ENCODE measurements at regions not wholly inside any gene's neighbourhood (a gene's known extent, or its start where the extent isn't known, plus 50 kb on each side); places are given as distances from the start of the nearest gene placed in this dataset.
A peak's percentile ranks its signal among the peaks of the same experiment; 100 is the strongest.

DNA sequence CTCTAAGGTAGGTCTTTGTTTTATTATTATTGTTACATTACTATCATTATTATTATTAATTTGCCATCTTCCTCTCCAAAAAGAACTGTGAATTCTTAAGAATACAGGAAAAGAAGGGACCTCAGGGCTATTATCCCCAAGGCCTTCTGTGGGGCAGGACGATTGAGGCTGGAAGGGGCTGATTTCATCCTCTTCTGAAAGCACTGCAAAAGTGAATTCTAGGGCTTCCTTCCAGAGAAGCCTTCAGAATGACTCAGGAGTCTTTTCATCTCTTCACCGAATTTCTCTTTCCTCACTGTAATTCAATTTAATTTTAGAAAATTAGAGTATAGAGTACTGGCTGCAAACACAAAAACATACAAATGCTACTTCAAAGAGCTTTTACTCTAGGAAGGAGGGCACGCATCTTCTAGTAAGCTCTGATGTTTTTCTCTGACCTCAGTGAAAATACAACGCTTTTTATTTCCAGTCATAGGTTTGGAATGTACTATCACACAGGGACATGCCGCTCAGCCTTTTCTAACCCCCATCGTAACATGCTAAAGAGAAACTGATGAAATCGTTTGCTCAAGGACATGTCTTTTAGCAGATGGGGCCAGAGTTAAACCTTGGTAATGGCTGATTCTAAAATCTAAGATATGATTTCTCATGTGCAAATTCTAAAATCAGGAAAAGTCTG, 280.2 kb upstream of the PITRM1 start:
- Mint-ChIP-seq H3K27me3 (ENCODE audit: low read depth) (peaks cover 10% of the 10 kb centered on the region), H3K9me3 (no peaks in the 10 kb centered on the region), H3K27ac (peak overlapping the region; percentile 54 to 96 (median 86)), H3K4me1 (peaks cover 38% of the 10 kb centered on the region), H3K4me3 (no peak overlapping the region), H3K36me3 (ENCODE audit: low read depth) (peaks cover 6% of the 10 kb centered on the region)
- TF ChIP-seq CTCF (IDR thresholded peaks at IDR 0.05; ENCODE audit: unreplicated experiment in 3 of 3), result no peak

GRCh38 chr10:3452173-3452626, 279.6 kb upstream of the PITRM1 start:
- TF ChIP-seq CTCF (IDR thresholded peaks at IDR 0.05; ENCODE audit: unreplicated experiment in 3 of 3), result peak; percentile 30 to 43 (median 34)
- no peaks in the 10 kb centered on the region for H3K9me3 Mint-ChIP-seq
- H3K27ac Mint-ChIP-seq, result peak overlapping the region; percentile 54 to 96 (median 86)
- H3K4me1 Mint-ChIP-seq, result peaks cover 38% of the 10 kb centered on the region
- no peak overlapping the region for H3K4me3 Mint-ChIP-seq
- H3K36me3 Mint-ChIP-seq (ENCODE audit: low read depth), result peaks cover 4% of the 10 kb centered on the region
- H3K27me3 Mint-ChIP-seq (ENCODE audit: low read depth), result peaks cover 7% of the 10 kb centered on the region

GRCh38 chr10:3451516-3452172, 279.1 kb upstream of the PITRM1 start:
- no peak overlapping the region for H3K4me3 Mint-ChIP-seq
- peak overlapping the region; percentile 54 to 96 (median 86) for H3K27ac Mint-ChIP-seq
- H3K36me3 Mint-ChIP-seq (ENCODE audit: low read depth), result peaks cover 2% of the 10 kb centered on the region
- H3K9me3 Mint-ChIP-seq, result no peaks in the 10 kb centered on the region
- no peak for TF ChIP-seq CTCF (IDR thresholded peaks at IDR 0.05; ENCODE audit: unreplicated experiment in 3 of 3)
- peaks cover 38% of the 10 kb centered on the region for H3K4me1 Mint-ChIP-seq
- peaks cover 7% of the 10 kb centered on the region for H3K27me3 Mint-ChIP-seq (ENCODE audit: low read depth)

DNA sequence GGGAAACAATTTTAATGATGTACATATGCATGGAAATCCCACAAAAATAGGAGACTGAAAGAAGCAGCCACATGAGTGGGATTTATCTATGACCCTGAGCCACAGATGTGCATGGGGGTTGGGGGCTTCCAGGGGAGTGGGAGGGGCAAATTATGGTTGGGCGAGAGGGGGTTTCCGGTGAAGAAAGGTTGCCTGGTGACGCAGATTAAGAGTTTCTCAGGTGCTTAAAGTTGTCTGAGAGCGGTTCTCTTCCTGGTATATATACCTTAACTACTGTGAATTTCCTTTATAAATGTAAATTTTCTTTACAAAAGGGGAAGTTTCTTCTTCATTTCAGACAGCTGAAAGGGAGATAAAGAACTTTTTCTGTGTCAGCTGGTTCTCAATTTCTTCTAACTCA, 273.6 kb upstream of the PITRM1 start:
- Mint-ChIP-seq H3K4me1 (no peaks in the 10 kb centered on the region), H3K27ac (no peak overlapping the region), H3K4me3 (no peak overlapping the region), H3K36me3 (ENCODE audit: low read depth) (no peaks in the 10 kb centered on the region), H3K27me3 (ENCODE audit: low read depth) (peaks cover 8% of the 10 kb centered on the region), H3K9me3 (peaks cover 7% of the 10 kb centered on the region)
- TF ChIP-seq CTCF (IDR thresholded peaks at IDR 0.05; ENCODE audit: unreplicated experiment in 3 of 3), result no peak

DNA sequence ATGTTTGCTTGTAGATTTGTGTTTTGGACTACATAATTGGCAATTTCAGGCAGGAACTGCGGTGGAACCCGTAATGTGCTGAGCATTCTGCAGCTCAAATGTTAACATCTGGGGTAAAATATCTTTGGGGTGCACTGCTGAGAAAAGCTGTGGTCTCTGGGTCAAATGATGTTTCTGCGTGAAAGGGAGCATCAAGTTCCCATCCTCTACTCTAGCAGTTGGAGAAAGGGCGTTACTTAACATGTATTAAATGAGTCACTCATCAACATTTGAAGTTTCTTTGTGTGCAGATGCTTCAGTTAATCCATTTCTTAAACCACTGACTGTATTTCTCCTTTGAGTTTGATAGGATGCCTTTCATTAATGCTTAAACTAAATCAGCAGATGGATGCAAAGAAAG, 273.1 kb upstream of the PITRM1 start:
- Mint-ChIP-seq H3K4me3 (no peak overlapping the region), H3K27me3 (ENCODE audit: low read depth) (peaks cover 8% of the 10 kb centered on the region), H3K36me3 (ENCODE audit: low read depth) (no peaks in the 10 kb centered on the region), H3K9me3 (peaks cover 7% of the 10 kb centered on the region), H3K4me1 (no peaks in the 10 kb centered on the region), H3K27ac (no peak overlapping the region)
- no peak for TF ChIP-seq CTCF (IDR thresholded peaks at IDR 0.05; ENCODE audit: unreplicated experiment in 3 of 3)
